ENCODE measurements at regions not wholly inside any gene's neighbourhood (a gene's known extent, or its start where the extent isn't known, plus 50 kb on each side); places are given as distances from the start of the nearest gene placed in this dataset.

- DNase-seq, result no peak
- Histone ChIP-seq H3K4me1 (no peaks in the 10 kb centered on the region), H3K27me3 (peaks cover 0 to 80% (median 0%) of the 10 kb centered on the region in 3 donors), H3K9me3 (no peaks in the 10 kb centered on the region), H3K36me3 (no peaks in the 10 kb centered on the region), H3K4me3 (no peak overlapping the region), H3K27ac (no peak overlapping the region)
- intact Hi-C loops (cut with DNase I; ENCODE audit: low total_unique reads), result no loop called here
- WGBS, 5 donors, result 76 to 92% (median 81%) methylated on average over 4 of the region's 4 CpGs
- TF ChIP-seq POLR2A (IDR thresholded peaks at IDR 0.05), result no peak
- TF ChIP-seq, protein P1, sequence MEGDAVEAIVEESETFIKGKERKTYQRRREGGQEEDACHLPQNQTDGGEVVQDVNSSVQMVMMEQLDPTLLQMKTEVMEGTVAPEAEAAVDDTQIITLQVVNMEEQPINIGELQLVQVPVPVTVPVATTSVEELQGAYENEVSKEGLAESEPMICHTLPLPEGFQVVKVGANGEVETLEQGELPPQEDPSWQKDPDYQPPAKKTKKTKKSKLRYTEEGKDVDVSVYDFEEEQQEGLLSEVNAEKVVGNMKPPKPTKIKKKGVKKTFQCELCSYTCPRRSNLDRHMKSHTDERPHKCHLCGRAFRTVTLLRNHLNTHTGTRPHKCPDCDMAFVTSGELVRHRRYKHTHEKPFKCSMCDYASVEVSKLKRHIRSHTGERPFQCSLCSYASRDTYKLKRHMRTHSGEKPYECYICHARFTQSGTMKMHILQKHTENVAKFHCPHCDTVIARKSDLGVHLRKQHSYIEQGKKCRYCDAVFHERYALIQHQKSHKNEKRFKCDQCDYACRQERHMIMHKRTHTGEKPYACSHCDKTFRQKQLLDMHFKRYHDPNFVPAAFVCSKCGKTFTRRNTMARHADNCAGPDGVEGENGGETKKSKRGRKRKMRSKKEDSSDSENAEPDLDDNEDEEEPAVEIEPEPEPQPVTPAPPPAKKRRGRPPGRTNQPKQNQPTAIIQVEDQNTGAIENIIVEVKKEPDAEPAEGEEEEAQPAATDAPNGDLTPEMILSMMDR (IDR thresholded peaks at IDR 0.05), result no peak
- no peak for TF ChIP-seq EP300 (IDR thresholded peaks at IDR 0.05)
- TF ChIP-seq POLR2AphosphoS5 (IDR thresholded peaks at IDR 0.05), result no peak
Measured at GRCh38 chr19:29266603-29267002, 53.7 kb upstream of the UQCRFS1 start.

DNA sequence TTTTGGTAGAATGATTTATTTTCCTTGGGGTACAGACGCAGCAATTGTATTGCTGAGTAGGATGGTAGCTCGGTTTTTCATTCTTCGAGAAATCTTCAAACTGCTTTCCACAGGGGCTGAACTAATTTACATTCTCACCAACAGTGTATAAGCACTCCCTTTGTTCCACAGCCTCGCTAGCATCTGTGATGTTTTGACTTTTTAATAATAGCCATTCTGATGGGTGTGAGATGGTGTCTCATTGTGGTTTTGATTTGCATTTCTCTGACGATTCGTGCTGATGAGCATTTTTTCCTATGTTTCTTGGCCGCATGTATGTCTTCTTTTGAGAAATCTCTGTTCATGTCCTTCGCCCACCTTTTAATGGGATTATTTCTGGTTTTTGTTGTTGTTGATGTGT is 54.8 kb upstream of the UQCRFS1 start:
- no peaks in the 10 kb centered on the region for H3K4me1 ChIP-seq
- no peak overlapping the region for H3K4me3 ChIP-seq
- H3K27ac ChIP-seq, result no peak overlapping the region
- no peaks in the 10 kb centered on the region for H3K36me3 ChIP-seq
- WGBS, 5 donors, result 79 to 84% (median 81%) methylated on average over 8 of the region's 8 CpGs
- intact Hi-C loops (cut with DNase I; ENCODE audit: low total_unique reads), result no loop called here
- H3K27me3 ChIP-seq, result peaks cover 0 to 77% (median 0%) of the 10 kb centered on the region in 3 donors
- TF ChIP-seq, protein P1 (IDR thresholded peaks at IDR 0.05), result no peak
- TF ChIP-seq POLR2AphosphoS5 (IDR thresholded peaks at IDR 0.05) (no peak), POLR2A (IDR thresholded peaks at IDR 0.05) (no peak)
- no peaks in the 10 kb centered on the region for H3K9me3 ChIP-seq
- DNase-seq, result no peak

DNA sequence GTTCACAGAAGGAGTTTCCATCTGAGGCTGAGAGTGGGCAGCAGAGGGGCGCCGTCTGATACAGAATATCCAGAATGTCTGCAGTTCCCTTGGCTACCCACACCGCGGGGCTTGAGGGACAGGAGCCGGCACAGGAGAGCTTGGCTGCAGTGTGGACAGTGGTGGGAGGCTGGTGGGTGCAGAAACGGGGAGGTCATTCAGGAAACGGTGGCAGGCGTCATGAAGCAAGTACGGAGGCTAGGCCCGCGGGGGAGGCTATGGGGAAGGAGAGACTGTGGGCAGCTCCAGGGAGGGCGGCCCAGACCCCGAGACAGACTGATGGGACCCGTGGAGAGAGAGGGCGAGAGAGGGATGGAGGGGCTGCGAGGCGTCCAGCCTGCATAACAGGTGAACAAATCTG is 55.2 kb upstream of the UQCRFS1 start:
- no peak for DNase-seq
- Histone ChIP-seq H3K4me3 (no peak overlapping the region), H3K9me3 (no peaks in the 10 kb centered on the region), H3K4me1 (no peaks in the 10 kb centered on the region), H3K36me3 (no peaks in the 10 kb centered on the region), H3K27ac (no peak overlapping the region), H3K27me3 (peaks cover 0 to 73% (median 0%) of the 10 kb centered on the region in 3 donors)
- 78 to 88% (median 83%) methylated on average over 17 of the region's 17 CpGs for WGBS, 5 donors
- TF ChIP-seq, protein P1 (IDR thresholded peaks at IDR 0.05), result no peak
- TF ChIP-seq POLR2AphosphoS5 (IDR thresholded peaks at IDR 0.05) (no peak), EP300 (IDR thresholded peaks at IDR 0.05) (no peak), POLR2A (IDR thresholded peaks at IDR 0.05) (no peak)
- intact Hi-C loops (cut with DNase I; ENCODE audit: low total_unique reads), result no loop called here

DNA sequence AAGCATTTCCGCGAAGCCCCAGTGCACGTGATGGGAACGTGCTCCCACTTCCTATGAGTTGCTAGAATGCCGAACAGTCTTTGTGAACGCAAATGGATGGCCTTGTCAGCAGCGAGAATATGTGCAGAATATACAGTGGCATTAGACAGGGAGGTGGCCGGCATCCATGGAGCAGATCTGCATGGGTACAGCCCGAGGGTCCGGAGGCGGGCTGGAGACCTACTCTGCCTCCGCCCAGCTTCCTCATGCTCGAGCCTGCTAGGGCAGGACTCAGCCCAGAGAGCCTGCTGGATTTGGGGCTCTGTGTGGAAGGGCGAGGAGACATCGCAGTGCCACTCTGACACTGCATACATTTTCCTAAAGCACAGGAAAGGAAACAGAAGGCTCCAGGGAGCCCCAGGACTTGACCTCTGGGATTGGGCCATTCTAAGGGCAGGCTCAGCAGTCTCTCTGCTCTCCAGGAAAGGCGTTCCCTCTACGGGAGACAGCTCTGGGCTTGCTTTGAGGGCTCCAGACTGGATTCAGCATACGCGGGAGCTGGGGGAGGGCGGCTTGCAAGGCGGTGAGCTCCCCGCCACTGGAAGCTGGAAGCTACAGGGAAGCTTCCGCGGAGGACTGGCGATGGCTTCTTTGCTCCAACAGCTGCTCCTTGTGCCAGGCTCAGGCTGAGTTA is 55.9 kb upstream of the UQCRFS1 start:
- TF ChIP-seq, protein P1 (IDR thresholded peaks at IDR 0.05), result no peak
- no peak for TF ChIP-seq POLR2AphosphoS5 (IDR thresholded peaks at IDR 0.05)
- TF ChIP-seq EP300 (IDR thresholded peaks at IDR 0.05), result no peak
- TF ChIP-seq POLR2A (IDR thresholded peaks at IDR 0.05), result no peak
- no peak overlapping the region for H3K4me3 ChIP-seq
- 47 to 69% (median 63%) methylated on average over 22 to 25 of the region's 25 CpGs for WGBS, 5 donors
- peaks cover 0 to 67% (median 0%) of the 10 kb centered on the region in 3 donors for H3K27me3 ChIP-seq
- no peaks in the 10 kb centered on the region for H3K4me1 ChIP-seq
- no peak overlapping the region for H3K27ac ChIP-seq
- intact Hi-C loops (cut with DNase I; ENCODE audit: low total_unique reads), result no loop called here
- no peaks in the 10 kb centered on the region for H3K9me3 ChIP-seq
- H3K36me3 ChIP-seq, result no peaks in the 10 kb centered on the region
- DNase-seq, result no peak
